PC-9 (cell line): ENCODE measurements at regions not wholly inside any gene's neighbourhood (a gene's known extent, or its start where the extent isn't known, plus 50 kb on each side); places are given as distances from the start of the nearest gene placed in this dataset.

ENCODE experiments used
- CTCF ChIP-seq: fragments of 200-600 bp; sonication (generic); conservative IDR thresholded peaks from 2 replicates; pipeline ENCODE4 v1.6.1; 2017; ENCODE audit warnings: mixed run types, antibody characterized with exemption, mild to moderate bottlenecking, moderate library complexity
- EZH2 ChIP-seq: fragments of 200-600 bp; sonication (generic); IDR thresholded peaks from 2 replicates; pipeline ENCODE4 v1.8.0; 2017; ENCODE audit warnings: antibody characterized with exemption, low read depth

- TF ChIP-seq CTCF, result no peak
- no peak for TF ChIP-seq EZH2
These were observed 87.9 kb upstream of the MAMDC2 start for GRCh38 chr9:69955536-69956355.
